ENCODE measurements at regions not wholly inside any gene's neighbourhood (a gene's known extent, or its start where the extent isn't known, plus 50 kb on each side); places are given as distances from the start of the nearest gene placed in this dataset.

DNA sequence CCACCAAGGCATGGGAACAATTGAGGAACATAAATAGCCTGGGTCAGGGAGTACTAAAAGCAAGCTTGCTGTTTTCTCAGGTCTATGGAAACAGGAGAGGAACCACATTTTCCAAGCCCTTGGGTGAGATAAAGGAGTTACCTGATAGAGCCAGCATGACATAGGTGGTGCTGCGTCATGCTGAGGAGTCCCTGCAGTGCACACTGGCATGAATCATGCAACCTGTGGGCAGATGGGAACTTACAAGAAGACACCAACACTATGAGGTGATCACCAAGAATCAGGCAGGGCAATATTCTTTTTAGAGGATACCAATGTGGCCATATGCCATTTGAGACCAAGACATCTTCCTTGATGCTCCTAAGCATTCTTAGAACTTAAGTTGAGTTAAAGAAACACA is 531.8 kb downstream of the ZEB2 start:
- TF ChIP-seq, protein P1, sequence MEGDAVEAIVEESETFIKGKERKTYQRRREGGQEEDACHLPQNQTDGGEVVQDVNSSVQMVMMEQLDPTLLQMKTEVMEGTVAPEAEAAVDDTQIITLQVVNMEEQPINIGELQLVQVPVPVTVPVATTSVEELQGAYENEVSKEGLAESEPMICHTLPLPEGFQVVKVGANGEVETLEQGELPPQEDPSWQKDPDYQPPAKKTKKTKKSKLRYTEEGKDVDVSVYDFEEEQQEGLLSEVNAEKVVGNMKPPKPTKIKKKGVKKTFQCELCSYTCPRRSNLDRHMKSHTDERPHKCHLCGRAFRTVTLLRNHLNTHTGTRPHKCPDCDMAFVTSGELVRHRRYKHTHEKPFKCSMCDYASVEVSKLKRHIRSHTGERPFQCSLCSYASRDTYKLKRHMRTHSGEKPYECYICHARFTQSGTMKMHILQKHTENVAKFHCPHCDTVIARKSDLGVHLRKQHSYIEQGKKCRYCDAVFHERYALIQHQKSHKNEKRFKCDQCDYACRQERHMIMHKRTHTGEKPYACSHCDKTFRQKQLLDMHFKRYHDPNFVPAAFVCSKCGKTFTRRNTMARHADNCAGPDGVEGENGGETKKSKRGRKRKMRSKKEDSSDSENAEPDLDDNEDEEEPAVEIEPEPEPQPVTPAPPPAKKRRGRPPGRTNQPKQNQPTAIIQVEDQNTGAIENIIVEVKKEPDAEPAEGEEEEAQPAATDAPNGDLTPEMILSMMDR (IDR thresholded peaks at IDR 0.05 in 8 of 11, conservative IDR thresholded peaks at IDR 0.05 in 3 of 11), result no peak
- TF ChIP-seq POLR2A (IDR thresholded peaks at IDR 0.05), result no peak
- no peak for TF ChIP-seq POLR2AphosphoS5 (IDR thresholded peaks at IDR 0.05)

Measured in spleen (tissue), 7 donors.